Activated CD8-positive, alpha-beta memory T cell treated with anti-CD3 and anti-CD28 coated beads for 1 hour (primary cell): ENCODE measurements at regions not wholly inside any gene's neighbourhood (a gene's known extent, or its start where the extent isn't known, plus 50 kb on each side); places are given as distances from the start of the nearest gene placed in this dataset.

Experiments
- DNase-seq, 2 donors: peaks; one replicate each; pipeline ENCODE4 v3.0.0-alpha.2; 2020; ENCODE audit warnings: low read depth in 1 of 2; ENCODE audit errors: extremely low read depth in 1 of 2

DNA sequence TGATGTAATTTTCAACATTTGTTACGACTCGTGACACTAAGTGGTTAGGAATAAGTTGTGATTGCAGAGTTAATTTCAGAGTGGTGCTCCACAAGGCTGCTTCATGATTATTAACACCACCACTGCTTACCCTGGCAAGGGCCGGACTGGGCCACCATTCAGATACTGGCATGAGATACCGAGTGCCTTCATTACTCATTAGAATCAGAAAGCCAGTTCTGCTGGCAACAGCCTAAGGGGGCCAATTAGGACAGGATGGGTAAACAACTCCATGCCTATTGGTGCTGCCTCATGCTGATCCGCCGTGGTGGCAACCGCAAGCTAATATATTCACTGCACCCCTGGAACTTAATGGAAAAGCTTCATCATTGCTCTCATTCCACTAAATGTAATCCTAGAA is 575.1 kb downstream of the EFNB2 start:
- DNase-seq: no peak

GRCh38 chr13:105959876-105960275 is 575.6 kb downstream of the EFNB2 start:
- DNase-seq: no peak

DNA sequence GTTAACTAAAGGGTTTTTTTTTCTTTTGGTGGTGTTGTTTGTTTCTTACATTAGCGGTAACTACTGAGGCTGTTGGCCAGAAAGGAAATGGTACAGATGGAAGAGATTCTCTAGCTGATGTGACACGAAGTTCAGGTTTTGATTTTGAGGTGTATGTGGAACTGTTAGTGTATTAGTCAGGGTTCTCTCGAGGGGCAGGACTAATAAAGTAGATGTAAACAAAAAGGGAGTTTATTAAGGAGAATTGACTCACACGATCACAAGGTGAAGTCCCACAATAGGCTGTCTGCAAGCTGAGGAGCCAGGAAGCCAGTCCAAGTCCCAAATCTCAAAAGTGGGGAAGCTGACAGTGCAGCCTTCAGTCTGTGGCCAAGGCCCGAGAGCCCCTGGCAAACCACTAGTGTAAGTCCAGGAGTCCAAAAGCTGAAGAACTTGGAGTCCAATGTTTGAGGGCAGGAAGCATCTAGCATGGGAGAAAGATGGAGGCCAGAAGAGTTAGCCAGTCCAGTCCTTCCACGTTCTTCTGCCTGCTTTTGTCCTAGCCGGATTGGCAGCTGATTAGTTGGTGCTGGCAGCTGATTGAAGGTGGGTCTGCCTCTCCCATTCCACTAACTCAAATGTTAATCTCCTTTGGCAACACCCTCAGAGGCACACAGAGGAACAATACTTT is 577.6 kb downstream of the EFNB2 start:
- no peak for DNase-seq

DNA sequence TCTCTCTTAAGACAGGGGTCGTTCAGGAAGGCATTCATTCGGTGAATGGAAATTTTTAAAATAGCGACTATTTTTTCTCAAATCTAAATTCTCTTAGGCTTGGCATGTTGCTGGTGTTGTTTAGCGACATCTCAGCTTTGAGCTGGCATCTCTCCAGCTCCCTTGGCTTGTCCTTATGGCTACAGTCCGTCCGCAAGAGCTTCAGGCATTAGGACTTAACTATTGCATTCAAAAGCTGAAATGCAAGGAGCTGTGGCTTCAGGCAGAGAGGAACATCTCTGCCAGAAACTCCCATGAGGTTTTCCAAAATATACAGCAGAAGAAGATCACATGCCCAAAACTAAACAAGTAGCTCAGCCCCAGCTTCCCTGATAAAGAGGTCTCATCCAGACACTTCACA is 578.5 kb downstream of the EFNB2 start:
- DNase-seq: no peak

- DNase-seq: no peak
Measured at GRCh38 chr13:105952973-105953290, 582.5 kb downstream of the EFNB2 start.

GRCh38 chr13:105952233-105952972 is 583.1 kb downstream of the EFNB2 start:
- DNase-seq: no peak

- DNase-seq: no peak
Measured at GRCh38 chr13:105948143-105948542, 587.3 kb downstream of the EFNB2 start.

DNA sequence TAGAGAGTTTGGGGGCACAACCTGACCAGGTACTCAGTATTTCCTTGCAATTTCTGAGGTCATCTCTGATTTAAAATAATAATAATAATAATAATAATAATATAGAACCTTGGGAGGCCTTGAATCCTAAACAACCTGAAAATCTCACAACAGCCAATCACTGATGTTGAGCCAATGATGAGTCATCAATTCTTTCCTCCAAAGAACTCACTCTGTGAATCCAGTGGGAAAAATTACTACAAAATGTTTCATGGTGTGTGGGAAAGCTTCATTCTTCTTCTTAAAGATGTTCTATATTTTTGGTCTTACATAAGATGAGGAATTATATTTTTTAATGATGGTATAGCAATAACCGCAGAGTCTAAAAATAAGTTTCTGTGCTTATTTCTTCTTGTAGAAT is 594.6 kb downstream of the EFNB2 start:
- DNase-seq: no peak

DNA sequence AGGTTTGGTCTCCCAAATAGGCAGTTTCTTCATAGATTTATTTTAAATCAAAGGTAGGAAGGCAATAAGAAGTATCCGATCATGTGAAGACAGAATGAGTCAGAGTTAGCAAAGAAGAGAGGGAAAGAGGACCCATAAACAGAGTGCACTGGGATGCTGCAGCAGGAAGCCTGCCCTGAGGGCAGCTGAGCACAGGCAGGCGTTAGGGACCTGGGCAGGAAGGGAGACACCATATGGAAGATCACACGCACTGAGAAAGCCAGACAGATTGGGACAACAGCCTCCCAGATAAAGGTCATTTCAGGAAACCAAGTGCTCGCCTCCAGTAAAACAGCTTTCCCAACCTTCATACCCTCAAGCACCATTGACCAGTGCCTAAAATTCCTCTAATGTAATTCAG is 598.0 kb downstream of the EFNB2 start:
- DNase-seq: no peak

DNA sequence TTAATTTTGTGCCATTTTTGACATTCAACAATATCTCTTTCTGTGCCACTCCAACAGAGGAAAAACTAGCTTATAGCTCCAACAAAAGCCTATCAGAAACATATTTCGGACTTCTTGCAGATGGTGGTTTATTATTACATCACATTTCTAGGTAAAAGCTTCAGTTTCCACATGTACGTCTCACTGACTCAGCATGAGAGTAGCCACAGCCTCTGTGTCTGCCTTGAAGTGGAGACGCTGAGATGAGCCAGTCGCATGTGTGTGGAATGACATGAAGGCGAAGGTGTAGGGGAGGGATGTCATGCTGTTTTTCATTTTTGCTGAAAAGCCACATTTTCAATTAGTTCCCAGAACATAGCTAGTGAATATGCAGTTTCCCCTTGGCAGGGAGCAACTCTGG is 598.6 kb downstream of the EFNB2 start:
- no peak for DNase-seq

DNA sequence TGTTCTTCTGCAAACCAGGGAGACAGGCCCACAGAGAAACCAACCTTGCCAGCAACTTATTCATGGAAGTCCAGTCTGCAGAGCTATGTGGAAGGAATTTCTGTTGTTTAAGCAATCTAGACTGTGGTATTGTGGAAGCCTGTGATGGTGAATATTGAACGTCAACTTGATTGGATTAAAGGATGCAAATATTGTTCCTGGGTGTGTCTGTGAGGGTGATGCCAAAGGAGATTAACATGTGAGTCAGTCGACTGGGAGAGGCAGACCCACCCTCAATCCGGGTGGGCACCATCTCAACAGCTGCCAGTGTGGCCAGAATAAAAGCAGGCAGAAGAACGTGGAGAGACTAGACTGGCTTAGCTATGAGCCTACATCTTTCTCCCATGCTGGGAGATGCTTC is 606.0 kb downstream of the EFNB2 start:
- DNase-seq: no peak

GRCh38 chr13:105928901-105929300 is 606.6 kb downstream of the EFNB2 start:
- DNase-seq: no peak

- no peak for DNase-seq
Measured at GRCh38 chr13:105928048-105928447, 607.4 kb downstream of the EFNB2 start.

DNA sequence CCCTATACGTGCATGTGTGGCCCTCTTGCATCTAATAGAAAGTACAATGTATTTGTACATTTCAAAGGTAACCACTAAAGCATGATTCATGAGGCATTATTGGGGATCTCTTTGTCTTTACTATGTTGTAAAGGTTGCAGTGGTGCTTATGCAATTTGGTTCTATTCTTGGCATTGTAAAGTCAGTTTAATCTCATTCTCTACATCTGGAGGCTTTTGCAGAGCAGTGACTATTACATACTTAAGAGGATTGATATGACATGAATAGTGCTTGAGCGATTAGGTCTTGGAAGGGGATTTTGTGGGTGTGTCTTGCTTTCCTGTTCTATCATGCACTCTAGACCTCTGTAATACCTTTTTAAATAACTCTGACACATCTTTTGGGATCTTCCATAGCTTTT is 610.0 kb downstream of the EFNB2 start:
- no peak for DNase-seq

- DNase-seq: no peak
Measured at GRCh38 chr13:105921711-105922110, 613.8 kb downstream of the EFNB2 start.

DNA sequence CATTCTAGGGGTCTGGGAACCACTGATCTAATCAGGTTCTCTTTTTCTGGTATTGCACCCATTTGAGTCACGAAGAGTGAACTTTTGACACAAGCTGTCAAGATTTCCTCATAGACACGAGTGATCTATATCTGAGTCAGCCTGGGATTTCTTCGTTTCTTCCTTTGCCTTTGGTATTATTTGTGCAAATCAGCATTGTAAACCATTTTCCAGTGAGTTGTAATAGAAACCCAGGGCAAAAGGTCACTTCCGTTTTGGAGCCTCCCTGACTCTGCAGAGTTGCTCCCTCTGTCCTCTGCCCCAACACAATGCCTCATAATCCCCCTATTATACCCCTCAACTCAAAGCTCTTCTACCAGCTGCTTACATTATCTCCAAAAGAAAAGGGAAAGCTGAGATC is 615.1 kb downstream of the EFNB2 start:
- no peak for DNase-seq

DNA sequence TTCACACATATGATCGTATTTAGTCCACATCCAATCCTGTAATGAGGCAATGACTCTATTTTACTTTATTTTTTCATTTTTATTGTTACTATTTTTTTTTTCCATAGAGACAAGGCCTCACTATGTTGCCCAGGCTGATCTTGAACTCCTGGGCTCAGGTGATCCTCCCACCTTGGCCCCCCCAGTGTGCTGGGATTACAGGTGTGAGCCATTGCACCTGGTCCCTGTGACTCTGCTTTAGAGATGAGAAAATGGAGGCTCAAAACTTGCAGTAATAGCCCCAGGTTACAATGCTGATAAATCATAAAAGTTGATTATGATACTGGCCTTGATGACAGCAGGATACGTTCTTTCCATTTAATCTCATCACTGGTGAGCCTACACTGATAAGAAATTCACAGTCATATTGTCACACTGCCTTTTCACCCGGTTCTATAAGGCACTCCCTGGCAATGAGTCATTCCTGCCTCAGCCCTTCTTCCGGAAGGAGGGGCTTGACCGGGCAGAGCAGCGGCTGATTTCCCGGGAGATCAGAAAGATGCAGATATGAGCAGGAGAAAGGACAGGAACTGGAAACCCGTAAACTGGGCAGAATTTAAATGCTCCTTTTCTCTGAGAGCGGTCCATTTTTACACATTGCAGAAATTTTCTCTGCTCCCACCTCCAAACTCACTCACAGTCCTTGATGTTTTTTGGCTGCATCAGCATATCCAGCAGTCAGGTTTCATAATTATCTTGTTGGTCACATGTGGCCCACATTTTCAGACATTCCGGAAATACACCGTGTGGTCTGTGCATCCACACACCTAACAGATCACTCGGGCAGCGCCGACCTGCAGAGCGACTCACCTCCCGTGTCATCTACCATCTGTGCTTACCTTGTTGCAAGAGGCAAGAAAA is 616.4 kb downstream of the EFNB2 start:
- DNase-seq: no peak

- DNase-seq: no peak
Measured at GRCh38 chr13:105915146-105915850, 620.2 kb downstream of the EFNB2 start.

- no peak for DNase-seq
Measured at GRCh38 chr13:105914291-105915036, 621.0 kb downstream of the EFNB2 start.

DNA sequence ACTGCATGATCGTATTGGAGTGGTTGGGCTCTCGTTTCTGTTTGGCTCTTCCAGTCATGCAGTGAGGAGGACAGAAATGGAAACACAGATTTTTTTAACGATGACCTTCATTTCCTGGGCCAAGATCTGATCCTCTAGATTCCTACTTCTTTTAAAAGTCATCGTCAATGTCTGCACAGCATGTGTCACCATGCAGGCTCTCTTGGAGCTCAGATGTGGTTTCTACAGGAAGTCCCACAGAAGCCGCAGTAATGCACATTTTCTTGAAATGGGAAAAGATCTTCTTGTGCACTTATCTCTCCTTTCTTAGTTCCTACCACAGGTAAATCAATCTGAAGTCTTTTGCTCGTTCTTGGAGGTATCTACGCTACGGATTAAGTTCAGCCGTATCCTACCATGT is 626.9 kb downstream of the EFNB2 start:
- DNase-seq: no peak
